ENCODE measurements at regions not wholly inside any gene's neighbourhood (a gene's known extent, or its start where the extent isn't known, plus 50 kb on each side); places are given as distances from the start of the nearest gene placed in this dataset.

DNA sequence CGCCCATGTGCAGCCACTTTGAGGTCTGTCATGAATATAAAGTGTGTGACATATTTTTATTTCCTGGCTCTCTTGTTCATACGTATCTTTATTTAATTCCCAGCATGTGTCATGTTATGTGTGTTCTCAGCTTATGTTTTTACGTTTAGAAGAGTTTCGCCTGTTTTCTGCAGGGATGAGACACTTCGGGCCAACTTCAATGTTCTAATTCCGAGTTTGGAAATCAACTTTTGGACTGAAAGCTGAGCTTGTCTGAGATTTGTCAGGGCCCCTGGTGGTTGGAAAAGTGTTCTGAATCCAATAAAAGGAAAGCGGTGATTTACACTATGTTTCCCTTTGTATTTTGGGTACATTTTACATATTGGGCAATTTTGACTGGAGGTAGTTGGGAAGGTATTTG lies 810.7 kb downstream of the TBC1D22A start:
- no peaks in the 10 kb centered on the region for H3K9me3 ChIP-seq (ENCODE audit: low read length)
- H3K4me1 ChIP-seq (ENCODE audit: insufficient read depth, low read length), result no peaks in the 10 kb centered on the region
- H3K9ac ChIP-seq (ENCODE audit: insufficient read depth, low read depth, low read length), result no peak overlapping the region
- no peaks in the 10 kb centered on the region for H3K79me2 ChIP-seq (ENCODE audit: insufficient read depth, low read length)
- peaks cover 2 to 12% of the 10 kb centered on the region in 2 experiments; a peak in 3 of 5 replicates for H3K27me3 ChIP-seq (ENCODE audit: control insufficient read depth in 1 of 2, insufficient read depth in 2 of 2, low read length in 2 of 2)
- no peaks in the 10 kb centered on the region for H3K36me3 ChIP-seq (replicated peaks in 1 of 2; ENCODE audit: control insufficient read depth in 1 of 2, insufficient read depth in 2 of 2, low read length in 2 of 2)
- no peak for FAIRE-seq
- no peak for ATAC-seq
- POLR2A ChIA-PET, result no interaction called here
- H3K27ac ChIP-seq (ENCODE audit: extremely low read length, insufficient read depth, low read length), result no peak overlapping the region
- no TSS peak for BruUV-seq (replicated peaks)
- no peaks in the 10 kb centered on the region for H4K20me1 ChIP-seq (ENCODE audit: insufficient read depth, low read length)
- no peak overlapping the region for H3K4me2 ChIP-seq (ENCODE audit: low read depth, low read length)
- in situ Hi-C loops (cut with HindIII; ENCODE audit: extremely low pct_ligation_motif_present, low pct_unique_long_range_greater_than_20kb), result no loop called here
- CTCF ChIA-PET (ENCODE audit: low intra/inter-chr PET ratio, low total read pairs), result no interaction called here
- H3K4me3 ChIP-seq (replicated peaks in 1 of 3; ENCODE audit: insufficient read depth in 1 of 3, low read depth in 2 of 3, low read length in 3 of 3), result no peak overlapping the region
- 37% methylated on average over 7 of the region's 7 CpGs for WGBS (ENCODE audit: low lambda C conversion rate)
- no peak overlapping the region for H2AFZ ChIP-seq (ENCODE audit: low read length)
- no peak for TF ChIP-seq FOXM1 (CRISPR knock-in tag; IDR thresholded peaks at IDR 0.05)
- no peak for TF ChIP-seq IKZF1 (IDR thresholded peaks at IDR 0.05)
- no peak for TF ChIP-seq DBP (CRISPR knock-in tag; IDR thresholded peaks at IDR 0.05; ENCODE audit: not compliant biosample characterization)
- TF ChIP-seq, protein P1, sequence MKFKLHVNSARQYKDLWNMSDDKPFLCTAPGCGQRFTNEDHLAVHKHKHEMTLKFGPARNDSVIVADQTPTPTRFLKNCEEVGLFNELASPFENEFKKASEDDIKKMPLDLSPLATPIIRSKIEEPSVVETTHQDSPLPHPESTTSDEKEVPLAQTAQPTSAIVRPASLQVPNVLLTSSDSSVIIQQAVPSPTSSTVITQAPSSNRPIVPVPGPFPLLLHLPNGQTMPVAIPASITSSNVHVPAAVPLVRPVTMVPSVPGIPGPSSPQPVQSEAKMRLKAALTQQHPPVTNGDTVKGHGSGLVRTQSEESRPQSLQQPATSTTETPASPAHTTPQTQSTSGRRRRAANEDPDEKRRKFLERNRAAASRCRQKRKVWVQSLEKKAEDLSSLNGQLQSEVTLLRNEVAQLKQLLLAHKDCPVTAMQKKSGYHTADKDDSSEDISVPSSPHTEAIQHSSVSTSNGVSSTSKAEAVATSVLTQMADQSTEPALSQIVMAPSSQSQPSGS (CRISPR knock-in tag; IDR thresholded peaks at IDR 0.05), result no peak
- TF ChIP-seq MED8 (CRISPR knock-in tag; IDR thresholded peaks at IDR 0.05; ENCODE audit: insufficient replicate concordance), result no peak
- TF ChIP-seq ZSCAN31 (CRISPR knock-in tag; IDR thresholded peaks at IDR 0.05; ENCODE audit: low read depth), result no peak
- TF ChIP-seq, protein P2, sequence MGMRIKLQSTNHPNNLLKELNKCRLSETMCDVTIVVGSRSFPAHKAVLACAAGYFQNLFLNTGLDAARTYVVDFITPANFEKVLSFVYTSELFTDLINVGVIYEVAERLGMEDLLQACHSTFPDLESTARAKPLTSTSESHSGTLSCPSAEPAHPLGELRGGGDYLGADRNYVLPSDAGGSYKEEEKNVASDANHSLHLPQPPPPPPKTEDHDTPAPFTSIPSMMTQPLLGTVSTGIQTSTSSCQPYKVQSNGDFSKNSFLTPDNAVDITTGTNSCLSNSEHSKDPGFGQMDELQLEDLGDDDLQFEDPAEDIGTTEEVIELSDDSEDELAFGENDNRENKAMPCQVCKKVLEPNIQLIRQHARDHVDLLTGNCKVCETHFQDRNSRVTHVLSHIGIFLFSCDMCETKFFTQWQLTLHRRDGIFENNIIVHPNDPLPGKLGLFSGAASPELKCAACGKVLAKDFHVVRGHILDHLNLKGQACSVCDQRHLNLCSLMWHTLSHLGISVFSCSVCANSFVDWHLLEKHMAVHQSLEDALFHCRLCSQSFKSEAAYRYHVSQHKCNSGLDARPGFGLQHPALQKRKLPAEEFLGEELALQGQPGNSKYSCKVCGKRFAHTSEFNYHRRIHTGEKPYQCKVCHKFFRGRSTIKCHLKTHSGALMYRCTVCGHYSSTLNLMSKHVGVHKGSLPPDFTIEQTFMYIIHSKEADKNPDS (CRISPR knock-in tag; IDR thresholded peaks at IDR 0.05), result no peak
- no peak for TF ChIP-seq ZNF772 (CRISPR knock-in tag; IDR thresholded peaks at IDR 0.05)
- no peak for TF ChIP-seq GLI4 (CRISPR knock-in tag; IDR thresholded peaks at IDR 0.05; ENCODE audit: borderline replicate concordance)
- TF ChIP-seq TBX3 (IDR thresholded peaks at IDR 0.05; ENCODE audit: borderline replicate concordance), result no peak
- TF ChIP-seq CBX1 (IDR thresholded peaks at IDR 0.05; ENCODE audit: low read depth), result no peak
- no peak for TF ChIP-seq TEAD3 (CRISPR knock-in tag; optimal IDR thresholded peaks at IDR 0.05; ENCODE audit: borderline replicate concordance)
- no peak for TF ChIP-seq RXRB (CRISPR knock-in tag; IDR thresholded peaks at IDR 0.05; ENCODE audit: borderline replicate concordance)
- intact Hi-C loops (cut with micrococcal nuclease; ENCODE audit: unreplicated experiment), result no loop called here
- DNase-seq (ENCODE audit: low spot score), result no peak

Measured in HepG2 (cell line).